Upper lobe of left lung (tissue), 6 donors: ENCODE measurements at regions not wholly inside any gene's neighbourhood (a gene's known extent, or its start where the extent isn't known, plus 50 kb on each side); places are given as distances from the start of the nearest gene placed in this dataset.
"Not testable (repeated sequence)": the region's sequence is repeated elsewhere in the genome, so short reads cannot be mapped to it uniquely, and the experiment has no call there.

ENCODE experiments used
- ATAC-seq, 2 donors: fragments of 200-7000 bp; cut with Tn5 transposase; one replicate each; pipeline ENCODE4 v1.9.1; 2022; ENCODE audit warnings: mild to moderate bottlenecking in 2 of 2, moderate library complexity in 2 of 2; ENCODE audit not compliant: low FRiP score in 2 of 2
- DNase-seq, 2 donors: peaks; one replicate each; pipeline ENCODE4 v3.0.0-alpha.2; 2019 to 2020
- H3K27ac ChIP-seq, 4 donors: fragments of 200-600 bp; sonication (generic); one replicate each; pipeline ENCODE4 v1.5.1; 2016 to 2019
- H3K27me3 ChIP-seq, 4 donors: fragments of 200-600 bp; sonication (generic); one replicate each; pipeline ENCODE4 v1.5.1; 2017 to 2019
- H3K36me3 ChIP-seq, 4 donors: fragments of 200-600 bp; sonication (generic); one replicate each; pipeline ENCODE4 v1.5.1; 2016 to 2019
- H3K4me1 ChIP-seq, 4 donors: fragments of 200-600 bp; sonication (generic); one replicate each; pipeline ENCODE4 v1.5.1; 2018 to 2019
- H3K4me3 ChIP-seq, 4 donors: fragments of 200-600 bp; sonication (generic); one replicate each; pipeline ENCODE4 v1.5.1; 2017 to 2019; ENCODE audit warnings: mild to moderate bottlenecking in 2 of 4, moderate library complexity in 1 of 4
- H3K9me3 ChIP-seq, 4 donors: fragments of 200-600 bp; sonication (generic); one replicate each; pipeline ENCODE4 v1.5.1; 2018 to 2019
- CTCF ChIP-seq, 6 experiments: fragments of 450-650 bp in 4 of 6; fragments of 200-600 bp in 2 of 6; sonication (generic) in 2 of 6; IDR thresholded peaks; one replicate each; pipeline ENCODE4 v1.5.1; 2016 to 2019; ENCODE audit warnings: antibody characterized with exemption in 6 of 6
- EP300 ChIP-seq, 4 donors: sonication (generic); formaldehyde crosslinking; IDR thresholded peaks; one replicate each; pipeline ENCODE4 v1.5.1; 2017; ENCODE audit warnings: antibody characterized with exemption in 4 of 4, control low read depth in 2 of 4
- POLR2A ChIP-seq, 4 donors: fragments of 450-650 bp; IDR thresholded peaks; one replicate each; pipeline ENCODE4 v1.5.1; 2016 to 2017; ENCODE audit warnings: antibody characterized with exemption in 4 of 4, mild to moderate bottlenecking in 2 of 4
- POLR2AphosphoS5 ChIP-seq, 2 donors: sonication (generic); formaldehyde crosslinking; IDR thresholded peaks; one replicate each; pipeline ENCODE4 v1.5.1; 2017; ENCODE audit warnings: antibody characterized with exemption in 2 of 2
- WGBS, 2 donors: methylation state at CpG; one replicate each; pipeline ENCODE4 v1.1.5; 2017 to 2018; 5-methylcytosine and 5-hydroxymethylcytosine counted together
- donor health status: DM: no; HTN: no; CAD: no; lungs with moderate emphysema.
- donor health status: DM: no; HTN: yes; CAD: no; lungs with severe emphysema.

GRCh38 chr3:152905631-152906030 is 70.7 kb downstream of the P2RY1 start:
- no peaks in the 10 kb centered on the region for H3K4me1 ChIP-seq
- TF ChIP-seq EP300 (IDR thresholded peaks at IDR 0.05) (no peak), POLR2A (IDR thresholded peaks at IDR 0.05) (no peak), CTCF (IDR thresholded peaks at IDR 0.05) (no peak), POLR2AphosphoS5 (IDR thresholded peaks at IDR 0.05) (no peak)
- ATAC-seq (no peak), DNase-seq (no peak)
- H3K27me3 ChIP-seq: no peaks in the 10 kb centered on the region
- H3K4me3 ChIP-seq: no peak overlapping the region
- no peaks in the 10 kb centered on the region for H3K9me3 ChIP-seq
- H3K27ac ChIP-seq: no peak overlapping the region
- H3K36me3 ChIP-seq: no peaks in the 10 kb centered on the region

- Histone ChIP-seq H3K4me3 (no peak overlapping the region), H3K9me3 (no peaks in the 10 kb centered on the region), H3K4me1 (no peaks in the 10 kb centered on the region), H3K27me3 (no peaks in the 10 kb centered on the region), H3K36me3 (no peaks in the 10 kb centered on the region), H3K27ac (no peak overlapping the region)
- ATAC-seq: no peak
- no peak for DNase-seq
- TF ChIP-seq EP300 (IDR thresholded peaks at IDR 0.05) (no peak), CTCF (IDR thresholded peaks at IDR 0.05) (no peak), POLR2A (IDR thresholded peaks at IDR 0.05) (no peak), POLR2AphosphoS5 (IDR thresholded peaks at IDR 0.05) (no peak)
- 44 to 50% methylated on average over 2 of the region's 2 CpGs for WGBS, 2 donors
Observed at GRCh38 chr3:152909180-152909883, 74.4 kb downstream of the P2RY1 start.

- DNase-seq (no peak), ATAC-seq (no peak)
- Histone ChIP-seq H3K27me3 (no peaks in the 10 kb centered on the region), H3K9me3 (no peaks in the 10 kb centered on the region), H3K4me1 (no peaks in the 10 kb centered on the region), H3K4me3 (no peak overlapping the region), H3K36me3 (no peaks in the 10 kb centered on the region), H3K27ac (no peak overlapping the region)
- WGBS, 2 donors: 76 to 80% methylated on average over 4 of the region's 4 CpGs
- TF ChIP-seq POLR2A (IDR thresholded peaks at IDR 0.05) (no peak), POLR2AphosphoS5 (IDR thresholded peaks at IDR 0.05) (no peak), CTCF (IDR thresholded peaks at IDR 0.05) (no peak), EP300 (IDR thresholded peaks at IDR 0.05) (no peak)
Observed at GRCh38 chr3:152910211-152910610, 75.3 kb downstream of the P2RY1 start.

- no peaks in the 10 kb centered on the region for H3K36me3 ChIP-seq
- no peaks in the 10 kb centered on the region for H3K9me3 ChIP-seq
- DNase-seq (no peak), ATAC-seq (no peak)
- 88 to 89% methylated on average over 1 of the region's 1 CpG for WGBS, 2 donors
- H3K4me3 ChIP-seq: no peak overlapping the region
- H3K27ac ChIP-seq: no peak overlapping the region
- no peaks in the 10 kb centered on the region for H3K4me1 ChIP-seq
- no peaks in the 10 kb centered on the region for H3K27me3 ChIP-seq
- TF ChIP-seq CTCF (IDR thresholded peaks at IDR 0.05): no peak
- TF ChIP-seq EP300 (IDR thresholded peaks at IDR 0.05): no peak
- TF ChIP-seq POLR2AphosphoS5 (IDR thresholded peaks at IDR 0.05): no peak
- TF ChIP-seq POLR2A (IDR thresholded peaks at IDR 0.05): no peak
Observed at GRCh38 chr3:152910966-152911365, 76.0 kb downstream of the P2RY1 start.

GRCh38 chr3:152914743-152915142 is 79.8 kb downstream of the P2RY1 start:
- not testable (repeated sequence) for DNase-seq, H3K4me1 ChIP-seq, H3K9me3 ChIP-seq, H3K4me3 ChIP-seq, H3K27me3 ChIP-seq, ATAC-seq, H3K27ac ChIP-seq, H3K36me3 ChIP-seq
- WGBS, 2 donors: 86 to 88% methylated on average over 8 of the region's 8 CpGs
